HCT116 (cell line): ENCODE measurements at regions not wholly inside any gene's neighbourhood (a gene's known extent, or its start where the extent isn't known, plus 50 kb on each side); places are given as distances from the start of the nearest gene placed in this dataset.

ENCODE experiments used
- ATAC-seq: fragments of 200-7000 bp; cut with Tn5 transposase; 2 replicates; pipeline ENCODE4 v1.9.1; 2020; ENCODE audit warnings: mild to moderate bottlenecking, moderate library complexity
- BruUV-seq: library from RNA; stranded (reverse); fragments of 400-500 nt; replicated peaks from 2 replicates; lab custom pipeline; 2021; lab: Mats Ljungman, UMichigan
- CTCF ChIA-PET: fragments of 300-600 bp; sonication (Branson Sonifier 250); formaldehyde crosslinking; loops from one replicate; lab custom pipeline; 2021; ENCODE audit warnings: antibody characterized with exemption; lab: Charles Lee
- POLR2A ChIA-PET: fragments of 300-600, 350-600 bp; sonication (Branson Sonifier 250); formaldehyde crosslinking; loops from one replicate; lab custom pipeline; 2021; ENCODE audit warnings: antibody characterized with exemption; lab: Charles Lee
- RAD21 ChIA-PET, 2 experiments: fragments of 300-600 bp; sonication (Branson Sonifier 250); formaldehyde crosslinking; loops; one replicate each; lab custom pipeline; 2023; ENCODE audit warnings: low total read pairs in 2 of 2; ENCODE audit not compliant: uncharacterized antibody in 2 of 2, unreplicated experiment in 2 of 2, low non-redundant PET in 1 of 2; lab: Charles Lee
- DNase-seq: peaks from one replicate; pipeline ENCODE4 v3.0.0-alpha.2; 2010; ENCODE audit warnings: low read depth, low spot score
- H2AFZ ChIP-seq: fragments of 200-600 bp; shearing (Covaris generic), sonication (generic); 2 replicates; pipeline ENCODE4 v1.6.1; 2017; ENCODE audit warnings: low read depth, mixed run types, mixed read lengths, antibody characterized with exemption, low read length; ENCODE audit not compliant: poor library complexity, severe bottlenecking
- H3K27ac ChIP-seq: 2 replicates; pipeline ENCODE4 v1.5.1; 2012; ENCODE audit warnings: low read depth, low read length
- H3K27me3 ChIP-seq: fragments of 200-600 bp; sonication (generic); 2 replicates; pipeline ENCODE4 v1.6.1; 2016; ENCODE audit warnings: mixed run types, low read length, mixed read lengths; ENCODE audit not compliant: insufficient read depth
- H3K36me3 ChIP-seq, 2 experiments: fragments of 200-500 bp in 1 of 2; fragments of 200-600 bp in 1 of 2; sonication (Bioruptor generic) in 1 of 2; sonication (generic) in 1 of 2; 2 replicates each; pipeline versions ENCODE4 v1.5.1 to v1.6.1; 2014 to 2016; ENCODE audit warnings: low read length in 2 of 2, inconsistent platforms in 1 of 2, mixed read lengths in 1 of 2, mixed run types in 1 of 2; ENCODE audit not compliant: insufficient read depth in 2 of 2, control insufficient read depth in 1 of 2
- H3K4me1 ChIP-seq, 2 experiments: fragments of 200-600 bp in 1 of 2; sonication (generic) in 1 of 2; 2 replicates each; pipeline versions ENCODE4 v1.5.1 to v1.6.1; 2012 to 2017; ENCODE audit warnings: low read length in 2 of 2, inconsistent platforms in 1 of 2, mild to moderate bottlenecking in 1 of 2, mixed read lengths in 1 of 2, mixed run types in 1 of 2, moderate library complexity in 1 of 2; ENCODE audit not compliant: insufficient read depth in 2 of 2, control insufficient read depth in 1 of 2
- H3K4me2 ChIP-seq: fragments of 200-600 bp; sonication (generic); 2 replicates; pipeline ENCODE4 v1.6.1; 2017; ENCODE audit warnings: mixed run types, low read length, mixed read lengths
- H3K4me3 ChIP-seq, 2 experiments: fragments of 200-600 bp in 1 of 2; sonication (generic) in 1 of 2; replicated peaks in 1 of 2; 2 replicates each; pipeline ENCODE4 v1.5.1; 2011 to 2016; ENCODE audit warnings: low read length in 2 of 2, control low read depth in 1 of 2, low read depth in 1 of 2, mild to moderate bottlenecking in 1 of 2, mixed read lengths in 1 of 2, mixed run types in 1 of 2
- H3K79me2 ChIP-seq: fragments of 200-600 bp; sonication (generic); 2 replicates; pipeline ENCODE4 v1.6.1; 2017; ENCODE audit warnings: mild to moderate bottlenecking, mixed run types, low read length, moderate library complexity, mixed read lengths; ENCODE audit not compliant: insufficient read depth
- H3K9ac ChIP-seq: fragments of 200-600 bp; sonication (generic); 2 replicates; pipeline ENCODE4 v1.6.1; 2016; ENCODE audit warnings: low read length, mixed read lengths
- H3K9me2 ChIP-seq: fragments of 200-600 bp; sonication (generic), shearing (Covaris generic); 2 replicates; pipeline ENCODE4 v1.6.1; 2017; ENCODE audit warnings: mixed run types, mild to moderate bottlenecking, moderate library complexity; ENCODE audit not compliant: insufficient read depth
- H3K9me3 ChIP-seq, 2 experiments: fragments of 200-500 bp in 1 of 2; fragments of 200-600 bp in 1 of 2; sonication (Bioruptor generic) in 1 of 2; sonication (generic) in 1 of 2; 2 replicates each; pipeline ENCODE4 v1.6.1; 2014 to 2017; ENCODE audit warnings: low read length in 2 of 2, mixed read lengths in 2 of 2, inconsistent platforms in 1 of 2, low read depth in 1 of 2, mild to moderate bottlenecking in 1 of 2, mixed run types in 1 of 2, moderate library complexity in 1 of 2; ENCODE audit not compliant: control insufficient read depth in 1 of 2, insufficient read depth in 1 of 2
- H4K20me1 ChIP-seq: fragments of 200-600 bp; sonication (generic), shearing (Covaris generic); 2 replicates; pipeline ENCODE4 v1.6.1; 2017; ENCODE audit warnings: mixed run types, mild to moderate bottlenecking, moderate library complexity; ENCODE audit not compliant: insufficient read depth
- CBX3 ChIP-seq: IDR thresholded peaks from 2 replicates; pipeline ENCODE4 v1.6.1; 2012; ENCODE audit warnings: low read depth
- CEBPB ChIP-seq: IDR thresholded peaks from 2 replicates; pipeline ENCODE4 v1.6.1; 2012; ENCODE audit warnings: low read depth
- EGR1 ChIP-seq: IDR thresholded peaks from 2 replicates; pipeline ENCODE4 v1.6.1; 2012; ENCODE audit warnings: low read depth
- ELF1 ChIP-seq: IDR thresholded peaks from 2 replicates; pipeline ENCODE4 v1.6.1; 2012; ENCODE audit warnings: low read depth, borderline replicate concordance
- EZH2phosphoT487 ChIP-seq: fragments of 200-600 bp; IDR thresholded peaks from 2 replicates; pipeline ENCODE4 v1.6.1; 2018; ENCODE audit warnings: antibody characterized with exemption, borderline replicate concordance
- FOSL1 ChIP-seq: IDR thresholded peaks from 2 replicates; pipeline ENCODE4 v1.6.1; 2012; ENCODE audit warnings: low read depth
- POLR2A ChIP-seq: IDR thresholded peaks from 2 replicates; pipeline ENCODE4 v1.7.0; 2011; ENCODE audit warnings: borderline replicate concordance; ENCODE audit not compliant: insufficient read depth, insufficient read length; ENCODE audit errors: extremely low read depth
- SIN3A ChIP-seq: IDR thresholded peaks from 2 replicates; pipeline ENCODE4 v1.6.1; 2012; ENCODE audit warnings: low read depth
- SP1 ChIP-seq: IDR thresholded peaks from 2 replicates; pipeline ENCODE4 v1.6.1; 2012; ENCODE audit warnings: low read depth
- TCF7L2 ChIP-seq: IDR thresholded peaks from 2 replicates; pipeline ENCODE4 v1.7.0; 2011; ENCODE audit warnings: borderline replicate concordance, inconsistent platforms; ENCODE audit not compliant: insufficient read depth, insufficient read length; ENCODE audit errors: extremely low read depth
- YY1 ChIP-seq: IDR thresholded peaks from 2 replicates; pipeline ENCODE4 v1.6.1; 2011; ENCODE audit warnings: low read length, low read depth, moderate library complexity, mild to moderate bottlenecking; ENCODE audit not compliant: insufficient replicate concordance; ENCODE audit errors: extremely low read depth
- ZFX ChIP-seq: fragments of 450-650 bp; IDR thresholded peaks from 2 replicates; pipeline ENCODE4 v1.6.1; 2017
- intact Hi-C: fragments of 100-400 bp; cut with micrococcal nuclease; formaldehyde crosslinking; loops from 2 replicates; pipeline ENCODE4 v1.10.0; 2022
- TF ChIP-seq, protein P1 (sequence below): IDR thresholded peaks from 2 replicates; pipeline ENCODE4 v1.6.1; 2012
- TF ChIP-seq, protein P2 (sequence below): IDR thresholded peaks from 2 replicates; pipeline ENCODE4 v1.6.1; 2011; ENCODE audit warnings: mild to moderate bottlenecking, low read length, moderate library complexity; ENCODE audit not compliant: insufficient replicate concordance; ENCODE audit errors: extremely low read depth
- TF ChIP-seq, protein P3 (sequence below): IDR thresholded peaks from 2 replicates; pipeline ENCODE4 v1.6.1; 2012; ENCODE audit warnings: low read depth

DNA sequence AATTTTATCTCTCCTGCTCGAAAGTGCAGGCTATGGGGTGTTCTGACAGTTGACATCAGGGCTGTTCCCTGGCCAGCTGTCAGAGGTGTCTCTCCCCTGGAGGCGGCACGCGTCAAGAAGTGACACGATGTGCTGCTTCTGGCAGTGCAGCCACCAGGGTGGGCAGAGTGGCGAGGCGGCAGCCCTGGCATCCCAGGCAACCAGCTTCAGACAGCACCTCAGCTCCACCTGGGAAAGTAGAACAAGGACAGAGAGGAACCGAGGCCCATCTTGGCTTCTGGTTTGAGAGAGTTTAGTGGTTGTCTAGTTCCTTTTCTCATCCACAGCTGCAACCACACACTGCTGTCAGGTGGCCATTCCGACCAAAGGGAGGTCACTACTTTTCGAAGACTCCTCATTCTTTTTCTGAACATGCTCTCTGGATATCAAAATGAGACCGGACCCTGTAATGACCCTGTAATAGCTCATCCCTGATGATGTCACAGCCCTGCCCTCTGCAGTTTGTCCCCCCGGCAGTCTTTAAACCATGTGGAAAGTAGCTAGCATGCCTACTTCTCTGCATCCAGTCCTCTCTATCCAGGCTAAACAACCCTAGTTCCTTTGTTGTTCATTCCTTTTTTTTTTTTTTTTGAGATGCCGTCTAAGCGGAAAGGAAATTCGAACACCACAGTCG lies 381.0 kb upstream of the NRP1 start:
- no peak overlapping the region for H3K4me3 ChIP-seq
- ATAC-seq = no peak
- TF ChIP-seq EGR1 (no peak), CBX3 (no peak), CEBPB (no peak), POLR2A (no peak), SIN3A (no peak), SP1 (no peak)
- TF ChIP-seq, protein P1, sequence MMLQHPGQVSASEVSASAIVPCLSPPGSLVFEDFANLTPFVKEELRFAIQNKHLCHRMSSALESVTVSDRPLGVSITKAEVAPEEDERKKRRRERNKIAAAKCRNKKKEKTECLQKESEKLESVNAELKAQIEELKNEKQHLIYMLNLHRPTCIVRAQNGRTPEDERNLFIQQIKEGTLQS = no peak
- TF ChIP-seq, protein P2, sequence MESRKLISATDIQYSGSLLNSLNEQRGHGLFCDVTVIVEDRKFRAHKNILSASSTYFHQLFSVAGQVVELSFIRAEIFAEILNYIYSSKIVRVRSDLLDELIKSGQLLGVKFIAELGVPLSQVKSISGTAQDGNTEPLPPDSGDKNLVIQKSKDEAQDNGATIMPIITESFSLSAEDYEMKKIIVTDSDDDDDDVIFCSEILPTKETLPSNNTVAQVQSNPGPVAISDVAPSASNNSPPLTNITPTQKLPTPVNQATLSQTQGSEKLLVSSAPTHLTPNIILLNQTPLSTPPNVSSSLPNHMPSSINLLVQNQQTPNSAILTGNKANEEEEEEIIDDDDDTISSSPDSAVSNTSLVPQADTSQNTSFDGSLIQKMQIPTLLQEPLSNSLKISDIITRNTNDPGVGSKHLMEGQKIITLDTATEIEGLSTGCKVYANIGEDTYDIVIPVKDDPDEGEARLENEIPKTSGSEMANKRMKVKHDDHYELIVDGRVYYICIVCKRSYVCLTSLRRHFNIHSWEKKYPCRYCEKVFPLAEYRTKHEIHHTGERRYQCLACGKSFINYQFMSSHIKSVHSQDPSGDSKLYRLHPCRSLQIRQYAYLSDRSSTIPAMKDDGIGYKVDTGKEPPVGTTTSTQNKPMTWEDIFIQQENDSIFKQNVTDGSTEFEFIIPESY = no peak
- H3K4me2 ChIP-seq = no peak overlapping the region
- no peaks in the 10 kb centered on the region for H3K36me3 ChIP-seq
- no peaks in the 10 kb centered on the region for H3K27me3 ChIP-seq
- no TSS peak for BruUV-seq
- no peak overlapping the region for H2AFZ ChIP-seq
- no peaks in the 10 kb centered on the region for H3K9me3 ChIP-seq
- intact Hi-C loops = no loop called here
- no peaks in the 10 kb centered on the region for H3K4me1 ChIP-seq
- H4K20me1 ChIP-seq = no peaks in the 10 kb centered on the region
- ChIA-PET POLR2A (no interaction called here), RAD21 (no interaction called here), CTCF (no interaction called here)
- H3K79me2 ChIP-seq = no peaks in the 10 kb centered on the region
- H3K9me2 ChIP-seq = no peaks in the 10 kb centered on the region
- no peak overlapping the region for H3K9ac ChIP-seq
- DNase-seq = no peak
- H3K27ac ChIP-seq = no peak overlapping the region

DNA sequence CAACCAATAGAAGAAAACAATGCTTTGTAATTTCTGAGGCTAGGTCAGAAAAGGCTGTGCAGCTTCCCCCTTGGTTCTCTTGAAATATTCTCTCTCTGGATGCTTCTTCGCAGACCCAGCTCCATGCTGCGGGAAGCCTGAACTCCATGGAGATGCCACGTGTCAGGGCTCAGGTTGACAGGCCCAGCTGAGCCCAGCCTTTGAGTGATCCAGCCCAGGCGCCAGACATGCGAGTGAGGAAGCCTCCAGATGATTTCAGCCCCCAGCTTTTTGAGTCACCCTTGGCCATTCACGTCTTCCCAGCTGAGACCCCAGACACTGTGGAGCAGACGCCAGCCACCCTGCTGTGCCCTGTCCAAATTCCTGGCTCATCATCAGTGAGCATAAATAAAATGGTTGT lies 378.4 kb upstream of the NRP1 start:
- H3K79me2 ChIP-seq = no peaks in the 10 kb centered on the region
- no peak overlapping the region for H3K9ac ChIP-seq
- no peaks in the 10 kb centered on the region for H3K9me2 ChIP-seq
- no peak overlapping the region for H3K4me2 ChIP-seq
- H3K4me1 ChIP-seq = no peaks in the 10 kb centered on the region
- no peaks in the 10 kb centered on the region for H3K9me3 ChIP-seq
- H3K27me3 ChIP-seq = no peaks in the 10 kb centered on the region
- ChIA-PET POLR2A (no interaction called here), RAD21 (no interaction called here), CTCF (no interaction called here)
- no peak for ATAC-seq
- H3K4me3 ChIP-seq = no peak overlapping the region
- no peak overlapping the region for H2AFZ ChIP-seq
- no peaks in the 10 kb centered on the region for H4K20me1 ChIP-seq
- BruUV-seq = no TSS peak
- H3K27ac ChIP-seq = no peak overlapping the region
- DNase-seq = no peak
- intact Hi-C loops = no loop called here
- no peaks in the 10 kb centered on the region for H3K36me3 ChIP-seq
- TF ChIP-seq POLR2A = no peak
- TF ChIP-seq ELF1 = no peak
- TF ChIP-seq FOSL1 = no peak
- TF ChIP-seq EZH2phosphoT487 = no peak
- TF ChIP-seq CBX3 = no peak
- TF ChIP-seq EGR1 = no peak
- TF ChIP-seq CEBPB = no peak
- TF ChIP-seq SIN3A = no peak
- TF ChIP-seq YY1 = no peak
- TF ChIP-seq, protein P3, sequence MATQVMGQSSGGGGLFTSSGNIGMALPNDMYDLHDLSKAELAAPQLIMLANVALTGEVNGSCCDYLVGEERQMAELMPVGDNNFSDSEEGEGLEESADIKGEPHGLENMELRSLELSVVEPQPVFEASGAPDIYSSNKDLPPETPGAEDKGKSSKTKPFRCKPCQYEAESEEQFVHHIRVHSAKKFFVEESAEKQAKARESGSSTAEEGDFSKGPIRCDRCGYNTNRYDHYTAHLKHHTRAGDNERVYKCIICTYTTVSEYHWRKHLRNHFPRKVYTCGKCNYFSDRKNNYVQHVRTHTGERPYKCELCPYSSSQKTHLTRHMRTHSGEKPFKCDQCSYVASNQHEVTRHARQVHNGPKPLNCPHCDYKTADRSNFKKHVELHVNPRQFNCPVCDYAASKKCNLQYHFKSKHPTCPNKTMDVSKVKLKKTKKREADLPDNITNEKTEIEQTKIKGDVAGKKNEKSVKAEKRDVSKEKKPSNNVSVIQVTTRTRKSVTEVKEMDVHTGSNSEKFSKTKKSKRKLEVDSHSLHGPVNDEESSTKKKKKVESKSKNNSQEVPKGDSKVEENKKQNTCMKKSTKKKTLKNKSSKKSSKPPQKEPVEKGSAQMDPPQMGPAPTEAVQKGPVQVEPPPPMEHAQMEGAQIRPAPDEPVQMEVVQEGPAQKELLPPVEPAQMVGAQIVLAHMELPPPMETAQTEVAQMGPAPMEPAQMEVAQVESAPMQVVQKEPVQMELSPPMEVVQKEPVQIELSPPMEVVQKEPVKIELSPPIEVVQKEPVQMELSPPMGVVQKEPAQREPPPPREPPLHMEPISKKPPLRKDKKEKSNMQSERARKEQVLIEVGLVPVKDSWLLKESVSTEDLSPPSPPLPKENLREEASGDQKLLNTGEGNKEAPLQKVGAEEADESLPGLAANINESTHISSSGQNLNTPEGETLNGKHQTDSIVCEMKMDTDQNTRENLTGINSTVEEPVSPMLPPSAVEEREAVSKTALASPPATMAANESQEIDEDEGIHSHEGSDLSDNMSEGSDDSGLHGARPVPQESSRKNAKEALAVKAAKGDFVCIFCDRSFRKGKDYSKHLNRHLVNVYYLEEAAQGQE = no peak
- TF ChIP-seq SP1 = no peak
- TF ChIP-seq, protein P1 = no peak
- no peak for TF ChIP-seq TCF7L2
- no peak for TF ChIP-seq ZFX
